A673 (cell line): ENCODE measurements at regions not wholly inside any gene's neighbourhood (a gene's known extent, or its start where the extent isn't known, plus 50 kb on each side); places are given as distances from the start of the nearest gene placed in this dataset.

Experiments
- BruUV-seq: library from RNA; stranded (reverse); fragments of 400-500 nt; replicated peaks from 2 replicates; lab custom pipeline; 2021; lab: Mats Ljungman, UMichigan
- CTCF ChIA-PET: fragments of 300-600 bp; sonication (Branson Sonifier 250); formaldehyde crosslinking; loops from one replicate; lab custom pipeline; 2022; ENCODE audit warnings: antibody characterized with exemption; lab: Charles Lee
- POLR2A ChIA-PET: fragments of 300-600 bp; sonication (Branson Sonifier 250); formaldehyde crosslinking; loops from one replicate; lab custom pipeline; 2022; ENCODE audit warnings: antibody characterized with exemption; ENCODE audit not compliant: low non-redundant PET; lab: Charles Lee
- DNase-seq: peaks from one replicate; pipeline ENCODE4 v3.0.0-alpha.2; 2015; ENCODE audit warnings: low spot score
- H3K27ac ChIP-seq: fragments of 200-600 bp; sonication (generic); 2 replicates; pipeline ENCODE4 v1.5.1; 2016; ENCODE audit warnings: mixed run types, low read depth, mild to moderate bottlenecking, mixed read lengths, antibody characterized with exemption, low read length; ENCODE audit not compliant: poor library complexity, severe bottlenecking
- H3K27me3 ChIP-seq: fragments of 200-600 bp; sonication (generic); replicated peaks from 2 replicates; pipeline ENCODE4 v1.6.1; 2017; ENCODE audit warnings: mixed run types, low read depth, mild to moderate bottlenecking, mixed read lengths, antibody characterized with exemption, low read length; ENCODE audit not compliant: insufficient read depth, poor library complexity
- H3K36me3 ChIP-seq: fragments of 200-600 bp; sonication (generic); 2 replicates; pipeline ENCODE4 v1.6.1; 2016; ENCODE audit warnings: mixed run types, mild to moderate bottlenecking, mixed read lengths, antibody characterized with exemption, low read length; ENCODE audit not compliant: insufficient read depth, poor library complexity, severe bottlenecking
- H3K4me1 ChIP-seq: fragments of 200-600 bp; sonication (generic); 2 replicates; pipeline ENCODE4 v1.6.1; 2017; ENCODE audit warnings: mixed run types, mild to moderate bottlenecking, mixed read lengths, antibody characterized with exemption, low read length; ENCODE audit not compliant: insufficient read depth, poor library complexity, severe bottlenecking
- H3K4me3 ChIP-seq: fragments of 200-600 bp; sonication (generic); 2 replicates; pipeline ENCODE4 v1.5.1; 2016; ENCODE audit warnings: low read depth, mixed run types, mild to moderate bottlenecking, mixed read lengths, low read length; ENCODE audit not compliant: poor library complexity, severe bottlenecking
- H3K9me3 ChIP-seq: fragments of 200-600 bp; sonication (generic); 2 replicates; pipeline ENCODE4 v1.6.1; 2016; ENCODE audit warnings: mixed run types, low read depth, mild to moderate bottlenecking, mixed read lengths, antibody characterized with exemption, low read length; ENCODE audit not compliant: poor library complexity, severe bottlenecking
- CTCF ChIP-seq: fragments of 300-800, 200-600 bp; sonication (generic); conservative IDR thresholded peaks from 2 replicates; pipeline ENCODE4 v1.5.1; 2017; ENCODE audit warnings: low read depth, mild to moderate bottlenecking, antibody characterized with exemption, low read length, moderate library complexity, mixed read lengths
- EZH2 ChIP-seq: fragments of 200-600 bp; sonication (generic); IDR thresholded peaks from 2 replicates; pipeline ENCODE4 v1.6.1; 2017; ENCODE audit warnings: borderline replicate concordance, low read depth, mild to moderate bottlenecking, mixed read lengths, antibody characterized with exemption, low read length; ENCODE audit not compliant: poor library complexity, severe bottlenecking
- intact Hi-C: fragments of 100-400 bp; cut with micrococcal nuclease; formaldehyde crosslinking; loops from one replicate; pipeline ENCODE4 v1.10.0; 2022; ENCODE audit not compliant: unreplicated experiment

DNA sequence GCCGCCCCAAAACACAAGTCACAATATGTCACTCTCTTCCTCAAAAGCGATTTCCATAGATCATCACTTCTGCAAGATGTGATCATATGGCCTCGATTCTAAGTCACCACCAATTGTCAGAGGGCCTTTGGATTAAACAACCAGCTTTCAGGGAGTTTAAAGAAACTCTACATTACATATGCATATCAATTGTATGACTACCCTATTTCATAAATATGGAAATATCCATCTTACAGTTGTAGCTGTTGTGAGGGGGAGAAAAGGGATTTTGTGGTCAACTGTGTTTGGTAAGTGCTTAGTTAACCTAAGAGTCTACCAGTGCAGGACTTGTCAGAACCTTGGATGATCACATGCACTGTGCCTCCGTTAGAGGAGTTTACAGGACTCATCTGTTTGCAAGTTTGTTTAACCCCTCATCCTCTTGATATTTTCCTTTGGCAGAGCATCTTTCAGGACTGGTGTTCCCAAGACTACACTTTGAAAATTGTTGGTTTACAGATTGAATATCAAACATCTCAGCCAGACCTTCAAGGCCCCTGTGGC is 99.9 kb downstream of the CHST1 start:
- ChIA-PET POLR2A (no interaction called here), CTCF (no interaction called here)
- no peak for DNase-seq
- H3K4me1 ChIP-seq, result no peaks in the 10 kb centered on the region
- H3K27ac ChIP-seq, result no peak overlapping the region
- no peaks in the 10 kb centered on the region for H3K9me3 ChIP-seq
- H3K4me3 ChIP-seq, result no peak overlapping the region
- BruUV-seq, result no TSS peak
- no peaks in the 10 kb centered on the region for H3K36me3 ChIP-seq
- H3K27me3 ChIP-seq, result no peaks in the 10 kb centered on the region
- intact Hi-C loops, result no loop called here
- TF ChIP-seq CTCF, result no peak
- no peak for TF ChIP-seq EZH2

DNA sequence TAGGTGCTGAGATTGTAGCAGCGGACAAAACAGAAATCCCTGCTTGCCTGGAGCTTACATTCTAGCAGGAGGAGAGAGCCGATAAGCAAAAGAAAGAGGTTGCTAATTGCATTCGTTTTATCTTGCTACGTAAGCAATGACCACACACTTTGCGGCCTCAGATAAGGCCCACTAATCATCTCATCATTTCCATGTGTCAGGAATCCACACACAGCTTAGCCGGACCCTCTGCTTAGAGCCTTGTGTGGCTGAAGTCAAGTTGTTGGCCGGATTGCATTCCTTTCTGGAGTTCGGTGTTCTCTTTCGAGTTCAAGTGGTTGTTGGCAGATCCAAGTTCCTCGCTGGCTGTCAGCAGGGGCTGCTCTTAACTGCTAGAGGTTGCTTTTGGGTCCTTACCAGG is 101.6 kb downstream of the CHST1 start:
- no peaks in the 10 kb centered on the region for H3K9me3 ChIP-seq
- no peak overlapping the region for H3K4me3 ChIP-seq
- H3K27me3 ChIP-seq, result no peaks in the 10 kb centered on the region
- no TSS peak for BruUV-seq
- H3K27ac ChIP-seq, result no peak overlapping the region
- TF ChIP-seq EZH2 (no peak), CTCF (no peak)
- intact Hi-C loops, result no loop called here
- ChIA-PET CTCF (no interaction called here), POLR2A (no interaction called here)
- no peaks in the 10 kb centered on the region for H3K36me3 ChIP-seq
- no peak for DNase-seq
- H3K4me1 ChIP-seq, result no peaks in the 10 kb centered on the region

DNA sequence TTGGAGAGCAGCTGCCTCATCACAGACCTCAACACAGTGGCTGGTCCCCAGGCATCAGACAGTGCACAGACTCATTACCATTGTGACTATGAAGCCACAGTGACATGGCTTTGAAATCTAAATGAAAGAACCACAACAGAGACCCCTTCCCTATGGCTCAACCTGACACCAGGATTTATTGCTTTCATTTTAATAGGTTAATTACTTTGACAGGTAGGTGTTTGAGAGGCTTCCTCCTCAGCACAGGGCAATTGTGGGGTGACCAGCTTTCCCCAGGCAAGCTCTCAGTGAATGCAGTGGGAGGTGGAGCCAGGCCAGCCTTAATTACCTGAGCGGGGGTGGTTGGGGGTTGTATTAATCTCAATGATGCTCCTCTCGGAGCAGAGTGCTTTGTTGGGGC is 102.3 kb downstream of the CHST1 start:
- intact Hi-C loops, result no loop called here

More for the DNA sequence above, 102.3 kb downstream of the CHST1 start:
- Histone ChIP-seq H3K9me3 (no peaks in the 10 kb centered on the region), H3K36me3 (no peaks in the 10 kb centered on the region), H3K4me1 (no peaks in the 10 kb centered on the region), H3K27ac (no peak overlapping the region), H3K4me3 (no peak overlapping the region), H3K27me3 (no peaks in the 10 kb centered on the region)
- no TSS peak for BruUV-seq
- ChIA-PET POLR2A (no interaction called here), CTCF (no interaction called here)
- TF ChIP-seq EZH2 (no peak), CTCF (no peak)
- no peak for DNase-seq
